SK-N-SH treated with all-trans-retinoic acid at 6 μM for 48 hours (cell line): ENCODE measurements at regions not wholly inside any gene's neighbourhood (a gene's known extent, or its start where the extent isn't known, plus 50 kb on each side); places are given as distances from the start of the nearest gene placed in this dataset.

Source experiments
- ATAC-seq: fragments of 200-7000 bp; cut with Tn5 transposase; 3 replicates; pipeline ENCODE4 v1.9.1; 2020; ENCODE audit warnings: mild to moderate bottlenecking, moderate library complexity
- ARNTL ChIP-seq: fragments of 450-650 bp; formaldehyde crosslinking; IDR thresholded peaks from 2 replicates; pipeline ENCODE4 v1.5.0; 2020; ENCODE audit warnings: low read depth, mild to moderate bottlenecking, moderate library complexity, borderline replicate concordance
- BACH2 ChIP-seq: fragments of 250-450 bp; sonication (Bioruptor Pico); IDR thresholded peaks from 2 replicates; pipeline ENCODE4 v1.9.0; 2021; ENCODE audit warnings: mild to moderate bottlenecking, borderline replicate concordance
- CSDC2 ChIP-seq: fragments of 250-450 bp; sonication (Bioruptor Pico); IDR thresholded peaks from 2 replicates; pipeline ENCODE4 v1.5.0; 2020; ENCODE audit warnings: mild to moderate bottlenecking, moderate library complexity
- ESRRG ChIP-seq: fragments of 250-450 bp; sonication (Bioruptor Pico); IDR thresholded peaks from 2 replicates; pipeline ENCODE4 v1.6.1; 2021; ENCODE audit warnings: mild to moderate bottlenecking
- GLIS3 ChIP-seq: fragments of 250-450 bp; sonication (Bioruptor Pico); IDR thresholded peaks from 2 replicates; pipeline ENCODE4 v1.5.0; 2020; ENCODE audit warnings: mild to moderate bottlenecking, moderate library complexity
- ISL1 ChIP-seq: fragments of 250-450 bp; sonication (Bioruptor Pico); IDR thresholded peaks from 2 replicates; pipeline ENCODE4 v2.1.2; 2022; ENCODE audit warnings: mild to moderate bottlenecking, moderate library complexity
- OSR1 ChIP-seq: fragments of 250-450 bp; sonication (Bioruptor Pico); IDR thresholded peaks from 2 replicates; pipeline ENCODE4 v1.8.0; 2022; ENCODE audit warnings: moderate library complexity, mild to moderate bottlenecking, inconsistent platforms
- PPARA ChIP-seq: fragments of 250-450 bp; sonication (Bioruptor Pico); IDR thresholded peaks from 2 replicates; pipeline ENCODE4 v1.5.0; 2020; ENCODE audit warnings: mild to moderate bottlenecking, borderline replicate concordance
- RARB ChIP-seq: fragments of 250-450 bp; sonication (Bioruptor Pico); IDR thresholded peaks from 2 replicates; pipeline ENCODE4 v1.8.0; 2021; ENCODE audit warnings: mild to moderate bottlenecking, moderate library complexity
- TCF4 ChIP-seq: fragments of 250-450 bp; sonication (Bioruptor Pico); IDR thresholded peaks from 2 replicates; pipeline ENCODE4 v1.8.0; 2021; ENCODE audit warnings: mild to moderate bottlenecking, moderate library complexity, borderline replicate concordance
- TOX ChIP-seq: fragments of 250-450 bp; sonication (Bioruptor Pico); IDR thresholded peaks from 2 replicates; pipeline ENCODE4 v1.8.0; 2021; ENCODE audit warnings: mild to moderate bottlenecking, moderate library complexity, borderline replicate concordance
- ZC3H10 ChIP-seq: fragments of 250-450 bp; sonication (Bioruptor Pico); IDR thresholded peaks from 2 replicates; pipeline ENCODE4 v1.5.1; 2021; ENCODE audit warnings: mild to moderate bottlenecking, moderate library complexity
- ZFP3 ChIP-seq: fragments of 250-450 bp; sonication (Bioruptor Pico); IDR thresholded peaks from 2 replicates; pipeline ENCODE4 v1.5.0; 2020; ENCODE audit warnings: mild to moderate bottlenecking, moderate library complexity
- ZFP30 ChIP-seq: fragments of 450-650 bp; formaldehyde crosslinking; IDR thresholded peaks from 2 replicates; pipeline ENCODE4 v1.5.0; 2022; ENCODE audit warnings: mild to moderate bottlenecking, moderate library complexity
- ZNF565 ChIP-seq: fragments of 450-650 bp; formaldehyde crosslinking; conservative IDR thresholded peaks from 2 replicates; pipeline ENCODE4 v1.5.0; 2020; ENCODE audit warnings: low read depth, mild to moderate bottlenecking, moderate library complexity
- ZNF8 ChIP-seq: fragments of 450-650 bp; formaldehyde crosslinking; IDR thresholded peaks from 2 replicates; pipeline ENCODE4 v1.5.0; 2020; ENCODE audit warnings: mild to moderate bottlenecking, moderate library complexity
- TF ChIP-seq, protein P1 (sequence below): fragments of 250-450 bp; sonication (Bioruptor Pico); IDR thresholded peaks from 2 replicates; pipeline ENCODE4 v1.5.0; 2020; ENCODE audit warnings: mild to moderate bottlenecking, moderate library complexity
- TF ChIP-seq, protein P2 (sequence below): fragments of 250-450 bp; sonication (Bioruptor Pico); IDR thresholded peaks from 2 replicates; pipeline ENCODE4 v1.5.1; 2020; ENCODE audit warnings: low read depth, mild to moderate bottlenecking, moderate library complexity
- TF ChIP-seq, protein P3 (sequence below): fragments of 250-450 bp; sonication (Bioruptor Pico); IDR thresholded peaks from 2 replicates; pipeline ENCODE4 v1.5.1; 2021; ENCODE audit warnings: mild to moderate bottlenecking, moderate library complexity
- TF ChIP-seq, protein P4 (sequence below): fragments of 250-450 bp; sonication (Bioruptor Pico); IDR thresholded peaks from 2 replicates; pipeline ENCODE4 v1.8.0; 2021; ENCODE audit warnings: low read depth, mild to moderate bottlenecking, moderate library complexity, borderline replicate concordance

- no peak for ATAC-seq
These were observed 99.4 kb upstream of the CTTNBP2 start for GRCh38 chr7:117972606-117973005.

GRCh38 chr7:117973975-117974374 lies 100.7 kb upstream of the CTTNBP2 start:
- TF ChIP-seq, protein P1, sequence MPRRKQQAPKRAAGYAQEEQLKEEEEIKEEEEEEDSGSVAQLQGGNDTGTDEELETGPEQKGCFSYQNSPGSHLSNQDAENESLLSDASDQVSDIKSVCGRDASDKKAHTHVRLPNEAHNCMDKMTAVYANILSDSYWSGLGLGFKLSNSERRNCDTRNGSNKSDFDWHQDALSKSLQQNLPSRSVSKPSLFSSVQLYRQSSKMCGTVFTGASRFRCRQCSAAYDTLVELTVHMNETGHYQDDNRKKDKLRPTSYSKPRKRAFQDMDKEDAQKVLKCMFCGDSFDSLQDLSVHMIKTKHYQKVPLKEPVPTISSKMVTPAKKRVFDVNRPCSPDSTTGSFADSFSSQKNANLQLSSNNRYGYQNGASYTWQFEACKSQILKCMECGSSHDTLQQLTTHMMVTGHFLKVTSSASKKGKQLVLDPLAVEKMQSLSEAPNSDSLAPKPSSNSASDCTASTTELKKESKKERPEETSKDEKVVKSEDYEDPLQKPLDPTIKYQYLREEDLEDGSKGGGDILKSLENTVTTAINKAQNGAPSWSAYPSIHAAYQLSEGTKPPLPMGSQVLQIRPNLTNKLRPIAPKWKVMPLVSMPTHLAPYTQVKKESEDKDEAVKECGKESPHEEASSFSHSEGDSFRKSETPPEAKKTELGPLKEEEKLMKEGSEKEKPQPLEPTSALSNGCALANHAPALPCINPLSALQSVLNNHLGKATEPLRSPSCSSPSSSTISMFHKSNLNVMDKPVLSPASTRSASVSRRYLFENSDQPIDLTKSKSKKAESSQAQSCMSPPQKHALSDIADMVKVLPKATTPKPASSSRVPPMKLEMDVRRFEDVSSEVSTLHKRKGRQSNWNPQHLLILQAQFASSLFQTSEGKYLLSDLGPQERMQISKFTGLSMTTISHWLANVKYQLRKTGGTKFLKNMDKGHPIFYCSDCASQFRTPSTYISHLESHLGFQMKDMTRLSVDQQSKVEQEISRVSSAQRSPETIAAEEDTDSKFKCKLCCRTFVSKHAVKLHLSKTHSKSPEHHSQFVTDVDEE (CRISPR knock-in tag) = no peak
- no peak for TF ChIP-seq TOX (CRISPR knock-in tag)
- TF ChIP-seq ZFP30 (CRISPR knock-in tag) = no peak
- TF ChIP-seq, protein P2, sequence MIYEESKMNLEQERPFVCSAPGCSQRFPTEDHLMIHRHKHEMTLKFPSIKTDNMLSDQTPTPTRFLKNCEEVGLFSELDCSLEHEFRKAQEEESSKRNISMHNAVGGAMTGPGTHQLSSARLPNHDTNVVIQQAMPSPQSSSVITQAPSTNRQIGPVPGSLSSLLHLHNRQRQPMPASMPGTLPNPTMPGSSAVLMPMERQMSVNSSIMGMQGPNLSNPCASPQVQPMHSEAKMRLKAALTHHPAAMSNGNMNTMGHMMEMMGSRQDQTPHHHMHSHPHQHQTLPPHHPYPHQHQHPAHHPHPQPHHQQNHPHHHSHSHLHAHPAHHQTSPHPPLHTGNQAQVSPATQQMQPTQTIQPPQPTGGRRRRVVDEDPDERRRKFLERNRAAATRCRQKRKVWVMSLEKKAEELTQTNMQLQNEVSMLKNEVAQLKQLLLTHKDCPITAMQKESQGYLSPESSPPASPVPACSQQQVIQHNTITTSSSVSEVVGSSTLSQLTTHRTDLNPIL (CRISPR knock-in tag) = no peak
- TF ChIP-seq ARNTL (CRISPR knock-in tag) = no peak
- TF ChIP-seq ZC3H10 (CRISPR knock-in tag) = no peak
- TF ChIP-seq ISL1 (CRISPR knock-in tag) = no peak
- no peak for TF ChIP-seq GLIS3 (CRISPR knock-in tag)
- no peak for TF ChIP-seq OSR1 (CRISPR knock-in tag)
- no peak for TF ChIP-seq ESRRG (CRISPR knock-in tag)
- ATAC-seq = no peak

More at GRCh38 chr7:117972606-117973005, 99.4 kb upstream of the CTTNBP2 start:
- TF ChIP-seq, protein P3, sequence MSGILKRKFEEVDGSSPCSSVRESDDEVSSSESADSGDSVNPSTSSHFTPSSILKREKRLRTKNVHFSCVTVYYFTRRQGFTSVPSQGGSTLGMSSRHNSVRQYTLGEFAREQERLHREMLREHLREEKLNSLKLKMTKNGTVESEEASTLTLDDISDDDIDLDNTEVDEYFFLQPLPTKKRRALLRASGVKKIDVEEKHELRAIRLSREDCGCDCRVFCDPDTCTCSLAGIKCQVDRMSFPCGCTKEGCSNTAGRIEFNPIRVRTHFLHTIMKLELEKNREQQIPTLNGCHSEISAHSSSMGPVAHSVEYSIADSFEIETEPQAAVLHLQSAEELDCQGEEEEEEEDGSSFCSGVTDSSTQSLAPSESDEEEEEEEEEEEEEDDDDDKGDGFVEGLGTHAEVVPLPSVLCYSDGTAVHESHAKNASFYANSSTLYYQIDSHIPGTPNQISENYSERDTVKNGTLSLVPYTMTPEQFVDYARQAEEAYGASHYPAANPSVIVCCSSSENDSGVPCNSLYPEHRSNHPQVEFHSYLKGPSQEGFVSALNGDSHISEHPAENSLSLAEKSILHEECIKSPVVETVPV = no peak
- TF ChIP-seq BACH2 (CRISPR knock-in tag) (no peak), ZC3H10 (CRISPR knock-in tag) (no peak), TCF4 (no peak), ESRRG (CRISPR knock-in tag) (no peak), RARB (CRISPR knock-in tag) (no peak), TOX (CRISPR knock-in tag) (no peak), CSDC2 (no peak), OSR1 (CRISPR knock-in tag) (no peak)
- TF ChIP-seq, protein P1 (CRISPR knock-in tag) = no peak
- TF ChIP-seq, protein P4, sequence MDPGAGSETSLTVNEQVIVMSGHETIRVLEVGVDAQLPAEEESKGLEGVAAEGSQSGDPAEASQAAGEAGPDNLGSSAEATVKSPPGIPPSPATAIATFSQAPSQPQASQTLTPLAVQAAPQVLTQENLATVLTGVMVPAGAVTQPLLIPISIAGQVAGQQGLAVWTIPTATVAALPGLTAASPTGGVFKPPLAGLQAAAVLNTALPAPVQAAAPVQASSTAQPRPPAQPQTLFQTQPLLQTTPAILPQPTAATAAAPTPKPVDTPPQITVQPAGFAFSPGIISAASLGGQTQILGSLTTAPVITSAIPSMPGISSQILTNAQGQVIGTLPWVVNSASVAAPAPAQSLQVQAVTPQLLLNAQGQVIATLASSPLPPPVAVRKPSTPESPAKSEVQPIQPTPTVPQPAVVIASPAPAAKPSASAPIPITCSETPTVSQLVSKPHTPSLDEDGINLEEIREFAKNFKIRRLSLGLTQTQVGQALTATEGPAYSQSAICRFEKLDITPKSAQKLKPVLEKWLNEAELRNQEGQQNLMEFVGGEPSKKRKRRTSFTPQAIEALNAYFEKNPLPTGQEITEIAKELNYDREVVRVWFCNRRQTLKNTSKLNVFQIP (CRISPR knock-in tag) = no peak

- no peak for TF ChIP-seq ZC3H10 (CRISPR knock-in tag)
- no peak for TF ChIP-seq CSDC2
- no peak for TF ChIP-seq ZNF565 (CRISPR knock-in tag)
- TF ChIP-seq, protein P1 (CRISPR knock-in tag) = no peak
- TF ChIP-seq ZNF8 = no peak
- no peak for TF ChIP-seq GLIS3 (CRISPR knock-in tag)
- TF ChIP-seq ZFP3 = no peak
- TF ChIP-seq, protein P3 = no peak
- TF ChIP-seq TOX (CRISPR knock-in tag) = no peak
- TF ChIP-seq PPARA (CRISPR knock-in tag) = no peak
- TF ChIP-seq, protein P4 (CRISPR knock-in tag) = no peak
- no peak for ATAC-seq
These were observed 101.7 kb upstream of the CTTNBP2 start for GRCh38 chr7:117974891-117975290.
